Right lobe of liver (tissue), 6 donors: ENCODE measurements at regions not wholly inside any gene's neighbourhood (a gene's known extent, or its start where the extent isn't known, plus 50 kb on each side); places are given as distances from the start of the nearest gene placed in this dataset.

ENCODE experiments used
- ATAC-seq, 4 donors: fragments of 200-7000 bp; cut with Tn5 transposase; one replicate each; pipeline ENCODE4 v1.9.1; 2020; ENCODE audit warnings: mild to moderate bottlenecking in 4 of 4, moderate library complexity in 4 of 4
- DNase-seq, 3 donors: peaks; one replicate each; pipeline ENCODE4 v3.0.0-alpha.2; 2020
- H3K27ac ChIP-seq, 3 donors: fragments of 200-600 bp; one replicate each; pipeline ENCODE4 v1.8.0; 2022
- H3K27me3 ChIP-seq, 2 donors: fragments of 200-600 bp; one replicate each; pipeline ENCODE4 v1.8.0; 2022
- H3K36me3 ChIP-seq, 4 donors: fragments of 200-600 bp; sonication (generic) in 1 of 4; one replicate each; pipeline versions ENCODE4 v1.5.1 to v1.8.0; 2017 to 2022; ENCODE audit warnings: control low read depth in 1 of 4
- H3K4me1 ChIP-seq, 4 donors: fragments of 200-600 bp; sonication (generic) in 1 of 4; one replicate each; pipeline versions ENCODE4 v1.5.1 to v1.8.0; 2017 to 2022; ENCODE audit warnings: control low read depth in 1 of 4
- H3K4me3 ChIP-seq, 3 donors: fragments of 200-600 bp; one replicate each; pipeline ENCODE4 v1.8.0; 2022
- H3K9me3 ChIP-seq, 4 donors: fragments of 200-600 bp; sonication (generic) in 1 of 4; one replicate each; pipeline versions ENCODE4 v1.5.1 to v1.8.0; 2017 to 2022; ENCODE audit warnings: control low read depth in 1 of 4
- POLR2A ChIP-seq: fragments of 450-650 bp; IDR thresholded peaks from one replicate; pipeline ENCODE4 v1.6.1; 2017; ENCODE audit warnings: antibody characterized with exemption, mild to moderate bottlenecking
- WGBS: methylation state at CpG from one replicate; pipeline ENCODE4 v1.1.6; 2018; ENCODE audit warnings: low coverage, low lambda C conversion rate; ENCODE audit not compliant: insufficient coverage; ENCODE audit errors: missing lambda C conversion rate; 5-methylcytosine and 5-hydroxymethylcytosine counted together
- intact Hi-C, 2 donors: fragments of 100-400 bp; cut with DNase I; formaldehyde crosslinking; loops; one replicate each; pipeline versions ENCODE4 v1.11.2 to v1.14.1; 2022
- TF ChIP-seq, protein P1 (sequence below), 4 donors: fragments of 200-600 bp in 3 of 4; fragments of 450-650 bp in 1 of 4; IDR thresholded peaks; one replicate each; pipeline versions ENCODE4 v1.5.1 to v1.8.0; 2016 to 2022; ENCODE audit warnings: antibody characterized with exemption in 4 of 4, mild to moderate bottlenecking in 2 of 4
- donor health status: DM: no; HTN: yes; CAD: no.
- donor health status: DM: no; HTN: no; CAD: no.
- donor health status: DM: no; HTN: no; CAD: no.
- donor health status: DM: no; HTN: yes; CAD: no.
- donor health status: DM: no; HTN: yes; CAD: no.

- TF ChIP-seq, protein P1, sequence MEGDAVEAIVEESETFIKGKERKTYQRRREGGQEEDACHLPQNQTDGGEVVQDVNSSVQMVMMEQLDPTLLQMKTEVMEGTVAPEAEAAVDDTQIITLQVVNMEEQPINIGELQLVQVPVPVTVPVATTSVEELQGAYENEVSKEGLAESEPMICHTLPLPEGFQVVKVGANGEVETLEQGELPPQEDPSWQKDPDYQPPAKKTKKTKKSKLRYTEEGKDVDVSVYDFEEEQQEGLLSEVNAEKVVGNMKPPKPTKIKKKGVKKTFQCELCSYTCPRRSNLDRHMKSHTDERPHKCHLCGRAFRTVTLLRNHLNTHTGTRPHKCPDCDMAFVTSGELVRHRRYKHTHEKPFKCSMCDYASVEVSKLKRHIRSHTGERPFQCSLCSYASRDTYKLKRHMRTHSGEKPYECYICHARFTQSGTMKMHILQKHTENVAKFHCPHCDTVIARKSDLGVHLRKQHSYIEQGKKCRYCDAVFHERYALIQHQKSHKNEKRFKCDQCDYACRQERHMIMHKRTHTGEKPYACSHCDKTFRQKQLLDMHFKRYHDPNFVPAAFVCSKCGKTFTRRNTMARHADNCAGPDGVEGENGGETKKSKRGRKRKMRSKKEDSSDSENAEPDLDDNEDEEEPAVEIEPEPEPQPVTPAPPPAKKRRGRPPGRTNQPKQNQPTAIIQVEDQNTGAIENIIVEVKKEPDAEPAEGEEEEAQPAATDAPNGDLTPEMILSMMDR (IDR thresholded peaks at IDR 0.05): no peak
- TF ChIP-seq POLR2A: no peak
- WGBS: 29% methylated on average over 8 of the region's 10 CpGs
Measured at GRCh38 chr14:26959972-26960660, 362.3 kb upstream of the NOVA1 start.

GRCh38 chr14:26963711-26964110, 365.9 kb upstream of the NOVA1 start:
- H3K4me3 ChIP-seq: no peak overlapping the region
- H3K4me1 ChIP-seq: no peaks in the 10 kb centered on the region
- H3K27ac ChIP-seq: no peak overlapping the region
- no peaks in the 10 kb centered on the region for H3K9me3 ChIP-seq
- 24% methylated on average over 4 of the region's 4 CpGs for WGBS
- H3K36me3 ChIP-seq: no peaks in the 10 kb centered on the region
- no peaks in the 10 kb centered on the region for H3K27me3 ChIP-seq
- intact Hi-C loops: no loop called here
- DNase-seq (no peak), ATAC-seq (no peak)
- TF ChIP-seq, protein P1 (IDR thresholded peaks at IDR 0.05): no peak
- no peak for TF ChIP-seq POLR2A

More at GRCh38 chr14:26959972-26960660, 362.3 kb upstream of the NOVA1 start:
- ATAC-seq: no peak
- H3K4me1 ChIP-seq: no peaks in the 10 kb centered on the region
- H3K27me3 ChIP-seq: no peaks in the 10 kb centered on the region
- no peaks in the 10 kb centered on the region for H3K36me3 ChIP-seq
- H3K4me3 ChIP-seq: no peak overlapping the region
- H3K27ac ChIP-seq: no peak overlapping the region
- no peak for DNase-seq
- H3K9me3 ChIP-seq: no peaks in the 10 kb centered on the region
- intact Hi-C loops: no loop called here

- no peaks in the 10 kb centered on the region for H3K36me3 ChIP-seq
- no peak overlapping the region for H3K4me3 ChIP-seq
- no peaks in the 10 kb centered on the region for H3K9me3 ChIP-seq
- ATAC-seq (no peak), DNase-seq (no peak)
- no peak overlapping the region for H3K27ac ChIP-seq
- TF ChIP-seq, protein P1 (IDR thresholded peaks at IDR 0.05): no peak
- TF ChIP-seq POLR2A: no peak
- no peaks in the 10 kb centered on the region for H3K27me3 ChIP-seq
- intact Hi-C loops: no loop called here
- WGBS: 42% methylated on average over 7 of the region's 7 CpGs
- no peaks in the 10 kb centered on the region for H3K4me1 ChIP-seq
Measured at GRCh38 chr14:26965490-26965889, 367.7 kb upstream of the NOVA1 start.

DNA sequence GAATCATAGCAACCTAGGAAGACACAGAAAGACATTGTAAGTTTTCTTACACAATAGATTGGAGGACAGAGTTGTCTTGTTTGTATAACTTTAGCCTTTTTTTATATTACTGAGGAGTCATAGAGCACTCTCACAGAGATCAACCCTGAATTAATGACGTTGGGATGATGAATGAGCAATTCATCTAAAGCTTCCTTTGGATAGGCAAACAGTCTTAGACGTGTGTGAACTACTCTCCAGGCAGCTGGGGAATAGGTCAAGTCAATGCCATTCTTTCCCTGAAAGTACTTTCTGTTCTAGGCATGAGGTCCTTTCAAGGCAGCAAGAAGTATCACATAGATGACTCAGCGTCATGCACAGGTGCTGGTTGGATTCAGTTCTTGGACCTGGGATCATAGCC, 369.1 kb upstream of the NOVA1 start:
- Histone ChIP-seq H3K27me3 (no peaks in the 10 kb centered on the region), H3K4me1 (no peaks in the 10 kb centered on the region), H3K27ac (no peak overlapping the region), H3K4me3 (no peak overlapping the region), H3K9me3 (no peaks in the 10 kb centered on the region), H3K36me3 (no peaks in the 10 kb centered on the region)
- 23% methylated on average over 3 of the region's 3 CpGs for WGBS
- TF ChIP-seq, protein P1 (IDR thresholded peaks at IDR 0.05): no peak
- TF ChIP-seq POLR2A: no peak
- DNase-seq (no peak), ATAC-seq (no peak)
- intact Hi-C loops: no loop called here
